GM21825 (cell line): ENCODE measurements at regions not wholly inside any gene's neighbourhood (a gene's known extent, or its start where the extent isn't known, plus 50 kb on each side); places are given as distances from the start of the nearest gene placed in this dataset.

Experiments used
- ATAC-seq: cut with Tn5 transposase; IDR thresholded peaks from one replicate; pipeline ENCODE4 v1.9.1; 2021; ENCODE audit warnings: mild to moderate bottlenecking, moderate library complexity; ENCODE audit not compliant: unreplicated experiment

DNA sequence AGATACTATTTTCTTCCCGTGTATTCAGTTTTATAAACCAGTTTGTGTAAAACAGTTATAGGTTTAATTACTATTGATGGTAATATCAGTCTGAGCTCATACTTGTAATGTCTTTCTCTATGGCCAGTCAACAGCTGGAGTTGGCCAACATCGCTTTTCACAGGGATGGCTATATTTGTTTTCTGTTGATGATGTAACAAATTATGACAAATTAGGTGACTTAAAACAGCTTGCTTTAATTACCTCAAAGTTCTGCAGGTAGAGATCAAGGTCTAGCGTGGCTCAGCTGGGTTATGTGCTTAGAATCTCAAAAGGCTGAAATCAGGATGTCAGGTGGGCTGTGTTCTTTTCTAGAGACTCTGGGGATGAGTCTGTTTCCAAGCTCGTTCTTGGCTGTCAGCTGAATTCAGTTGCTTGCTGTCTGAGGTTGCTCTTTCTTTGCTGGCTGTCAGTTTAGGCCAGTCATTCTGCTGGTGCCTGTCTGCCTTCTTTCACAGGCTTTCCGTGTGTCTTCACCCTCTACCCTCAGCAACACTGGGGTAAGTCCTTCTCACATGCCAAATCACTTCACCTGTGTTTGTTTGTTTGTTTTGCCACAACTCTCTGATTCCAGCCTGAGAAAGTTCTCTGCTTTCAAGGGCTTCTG is 370.2 kb upstream of the E2F7 start:
- ATAC-seq: no peak

GRCh38 chr12:77433799-77434198 is 368.4 kb upstream of the E2F7 start:
- ATAC-seq: no peak

GRCh38 chr12:77429426-77429825 is 364.1 kb upstream of the E2F7 start:
- ATAC-seq: no peak

GRCh38 chr12:77421152-77421551 is 355.8 kb upstream of the E2F7 start:
- no peak for ATAC-seq

GRCh38 chr12:77409551-77409950 is 344.2 kb upstream of the E2F7 start:
- ATAC-seq: no peak

GRCh38 chr12:77407931-77408330 is 342.6 kb upstream of the E2F7 start:
- ATAC-seq: no peak

- no peak for ATAC-seq
Measured at GRCh38 chr12:77406219-77406905, 341.0 kb upstream of the E2F7 start.

DNA sequence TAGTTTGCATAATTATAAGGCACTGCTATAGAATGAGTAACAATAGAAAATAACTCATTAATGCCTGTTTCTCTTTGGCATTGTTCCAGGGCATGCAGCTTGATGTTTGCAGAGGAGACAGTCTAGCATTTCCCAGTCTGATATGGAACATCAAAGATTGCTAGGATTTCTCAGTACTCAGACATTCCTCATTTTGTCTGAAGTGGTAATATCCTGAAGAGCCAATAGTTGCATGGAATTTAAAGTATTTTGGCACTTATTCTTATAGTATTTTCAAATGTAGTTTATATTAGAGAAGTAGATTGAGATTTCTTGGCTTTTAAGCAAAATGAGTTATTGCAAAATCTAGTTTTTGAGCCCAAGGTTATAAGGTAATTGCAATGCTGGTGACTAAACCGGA is 337.3 kb upstream of the E2F7 start:
- no peak for ATAC-seq

GRCh38 chr12:77401770-77402081 is 336.4 kb upstream of the E2F7 start:
- ATAC-seq: no peak

- ATAC-seq: no peak
Measured at GRCh38 chr12:77401064-77401769, 335.8 kb upstream of the E2F7 start.

GRCh38 chr12:77392467-77393088 is 327.2 kb upstream of the E2F7 start:
- no peak for ATAC-seq

- ATAC-seq: no peak
Measured at GRCh38 chr12:77388445-77389265, 323.3 kb upstream of the E2F7 start.

- ATAC-seq: no peak
Measured at GRCh38 chr12:77387671-77388070, 322.3 kb upstream of the E2F7 start.

- no peak for ATAC-seq
Measured at GRCh38 chr12:77387214-77387613, 321.8 kb upstream of the E2F7 start.

DNA sequence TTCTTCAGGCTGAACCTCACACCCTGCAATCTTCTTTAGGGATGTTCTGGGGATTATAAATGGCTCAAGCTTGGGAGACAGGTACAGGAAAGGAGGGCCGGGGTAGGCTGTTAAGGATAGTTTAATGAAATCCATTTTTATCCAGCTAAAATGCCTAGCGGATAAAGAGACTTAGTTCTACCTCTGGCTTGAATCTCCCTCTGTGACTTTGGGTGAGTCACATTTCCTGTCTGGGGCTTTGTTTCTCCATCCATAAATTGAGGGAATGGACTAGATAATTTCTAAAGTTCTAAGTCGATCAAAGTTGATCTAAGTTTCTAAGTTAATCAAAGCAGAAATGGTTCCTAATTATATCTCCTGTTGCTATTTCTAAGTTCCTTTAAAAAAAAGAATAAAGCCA is 319.6 kb upstream of the E2F7 start:
- ATAC-seq: no peak

- ATAC-seq: no peak
Measured at GRCh38 chr12:77382096-77382742, 316.9 kb upstream of the E2F7 start.

DNA sequence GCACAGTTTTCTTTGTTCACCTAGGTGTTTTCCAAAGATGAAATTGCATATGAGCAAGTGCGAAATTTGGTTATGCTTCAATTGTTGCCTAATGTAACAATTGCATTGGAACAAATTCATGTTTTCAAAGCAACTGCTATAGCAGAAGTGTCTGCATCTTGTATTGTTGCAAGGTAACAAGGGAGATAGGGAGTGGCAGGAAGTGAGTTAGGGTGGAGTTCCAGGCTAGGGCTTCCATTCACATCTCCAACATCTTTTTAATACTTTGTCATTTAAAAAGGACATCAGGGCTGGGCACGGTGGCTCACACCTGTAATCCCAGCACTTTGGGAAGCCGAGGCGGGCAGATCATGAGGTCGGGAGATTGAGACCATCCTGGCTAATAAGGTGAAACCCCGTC is 312.3 kb upstream of the E2F7 start:
- ATAC-seq: no peak

DNA sequence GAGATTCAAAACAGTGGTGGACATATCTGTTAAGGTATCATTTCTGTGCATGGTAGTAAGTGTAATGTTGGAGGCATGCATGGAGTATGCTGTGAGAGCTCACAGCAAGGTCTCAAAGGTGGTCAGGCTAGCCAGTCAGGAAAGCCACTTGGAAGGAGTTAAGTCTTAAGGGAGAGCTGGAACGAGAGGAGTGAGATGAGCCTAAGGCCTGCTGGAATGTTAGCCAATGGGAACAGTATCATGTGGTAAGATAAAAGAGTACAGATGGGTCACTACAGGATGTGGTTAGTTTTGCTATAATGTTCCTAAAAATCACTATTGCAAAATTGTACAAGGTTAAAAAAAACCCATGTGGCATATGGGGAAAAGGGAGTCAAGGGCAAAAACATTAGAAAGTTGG is 311.7 kb upstream of the E2F7 start:
- no peak for ATAC-seq

GRCh38 chr12:77374673-77375072 is 309.3 kb upstream of the E2F7 start:
- ATAC-seq: no peak

DNA sequence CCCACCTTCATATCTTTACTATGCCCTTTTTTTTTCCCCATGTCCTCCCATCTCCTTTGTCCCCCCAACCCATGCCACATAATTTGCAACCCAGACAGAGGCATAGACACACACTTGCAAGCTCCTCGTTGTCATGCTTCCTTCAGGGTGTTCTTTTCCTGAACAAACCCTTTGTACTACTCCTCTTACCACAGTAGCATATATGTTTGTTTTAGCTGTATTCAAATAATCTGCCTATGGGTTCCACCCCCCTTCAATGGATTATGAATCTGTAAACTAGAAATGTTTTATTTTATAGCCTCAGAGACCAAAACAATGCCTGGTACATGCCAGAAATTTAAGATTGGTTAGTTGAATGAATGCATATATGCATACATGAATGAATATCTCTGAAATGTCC is 307.1 kb upstream of the E2F7 start:
- no peak for ATAC-seq

GRCh38 chr12:77372026-77372425 is 306.7 kb upstream of the E2F7 start:
- ATAC-seq: no peak
